Fibroblast of lung (primary cell): ENCODE measurements at regions not wholly inside any gene's neighbourhood (a gene's known extent, or its start where the extent isn't known, plus 50 kb on each side); places are given as distances from the start of the nearest gene placed in this dataset.

Experiments used
- EZH2 ChIP-seq: IDR thresholded peaks from 2 replicates; pipeline ENCODE4 v1.5.1; 2012; ENCODE audit warnings: low read length, control low read depth, mild to moderate bottlenecking; ENCODE audit errors: missing control alignments
- TF ChIP-seq, protein P1 (sequence below), 2 donors: IDR thresholded peaks in 1 of 2; conservative IDR thresholded peaks in 1 of 2; 1 replicate in 1 of 2; 2 replicates in 1 of 2; pipeline ENCODE4 v1.5.1; 2011 to 2012; ENCODE audit warnings: low read length in 2 of 2, control low read depth in 1 of 2, inconsistent platforms in 1 of 2, low read depth in 1 of 2, mild to moderate bottlenecking in 1 of 2

DNA sequence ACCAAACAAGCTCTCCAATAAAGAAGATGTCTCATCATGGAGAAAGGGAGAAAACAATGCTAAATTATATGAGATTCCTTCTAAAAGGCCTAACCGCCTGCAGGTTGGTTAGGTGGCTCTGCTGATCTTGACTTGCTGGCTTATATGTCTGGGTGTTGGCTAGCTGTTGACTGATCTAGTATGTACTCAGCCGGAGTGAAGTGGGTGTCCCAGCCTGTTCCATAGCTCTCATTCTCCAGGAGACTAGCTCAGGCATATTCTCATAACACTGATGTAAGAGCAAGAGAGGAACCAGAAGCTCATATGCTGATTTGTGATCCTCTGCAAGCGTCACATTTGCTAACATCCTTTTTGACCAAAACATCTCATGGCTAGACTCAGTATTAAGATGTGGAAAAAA lies 473.0 kb downstream of the BMP2 start:
- TF ChIP-seq EZH2, result no peak
- TF ChIP-seq, protein P1, sequence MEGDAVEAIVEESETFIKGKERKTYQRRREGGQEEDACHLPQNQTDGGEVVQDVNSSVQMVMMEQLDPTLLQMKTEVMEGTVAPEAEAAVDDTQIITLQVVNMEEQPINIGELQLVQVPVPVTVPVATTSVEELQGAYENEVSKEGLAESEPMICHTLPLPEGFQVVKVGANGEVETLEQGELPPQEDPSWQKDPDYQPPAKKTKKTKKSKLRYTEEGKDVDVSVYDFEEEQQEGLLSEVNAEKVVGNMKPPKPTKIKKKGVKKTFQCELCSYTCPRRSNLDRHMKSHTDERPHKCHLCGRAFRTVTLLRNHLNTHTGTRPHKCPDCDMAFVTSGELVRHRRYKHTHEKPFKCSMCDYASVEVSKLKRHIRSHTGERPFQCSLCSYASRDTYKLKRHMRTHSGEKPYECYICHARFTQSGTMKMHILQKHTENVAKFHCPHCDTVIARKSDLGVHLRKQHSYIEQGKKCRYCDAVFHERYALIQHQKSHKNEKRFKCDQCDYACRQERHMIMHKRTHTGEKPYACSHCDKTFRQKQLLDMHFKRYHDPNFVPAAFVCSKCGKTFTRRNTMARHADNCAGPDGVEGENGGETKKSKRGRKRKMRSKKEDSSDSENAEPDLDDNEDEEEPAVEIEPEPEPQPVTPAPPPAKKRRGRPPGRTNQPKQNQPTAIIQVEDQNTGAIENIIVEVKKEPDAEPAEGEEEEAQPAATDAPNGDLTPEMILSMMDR (conservative IDR thresholded peaks at IDR 0.05 in 1 of 2, IDR thresholded peaks at IDR 0.05 in 1 of 2; ENCODE audit: low read depth in 1 of 2, low read length in 2 of 2), result no peak
